NCI-H82 (cell line): ENCODE measurements at regions not wholly inside any gene's neighbourhood (a gene's known extent, or its start where the extent isn't known, plus 50 kb on each side); places are given as distances from the start of the nearest gene placed in this dataset.
"Not testable (repeated sequence)": the region's sequence is repeated elsewhere in the genome, so short reads cannot be mapped to it uniquely, and the experiment has no call there.

Source experiments
- DNase-seq: peaks from one replicate; lab custom pipeline; 2025; lab: John Stamatoyannopoulos, UW

- DNase-seq: not testable (repeated sequence)
Observed at GRCh38 chr20:47842004-47842403, 56.7 kb upstream of the SULF2 start.

GRCh38 chr20:47836256-47836817, 51.1 kb upstream of the SULF2 start:
- not testable (repeated sequence) for DNase-seq
